GM19468 (cell line): ENCODE measurements at regions not wholly inside any gene's neighbourhood (a gene's known extent, or its start where the extent isn't known, plus 50 kb on each side); places are given as distances from the start of the nearest gene placed in this dataset.
"Not testable (repeated sequence)": the region's sequence is repeated elsewhere in the genome, so short reads cannot be mapped to it uniquely, and the experiment has no call there.

Experiments
- ATAC-seq: cut with Tn5 transposase; IDR thresholded peaks from one replicate; pipeline ENCODE4 v1.9.1; 2021; ENCODE audit warnings: mild to moderate bottlenecking, moderate library complexity, moderate number of reproducible peaks; ENCODE audit not compliant: unreplicated experiment; ENCODE audit errors: extremely low read depth

GRCh38 chr1:118317842-118318614 is 133.0 kb upstream of the SPAG17 start:
- no peak for ATAC-seq

GRCh38 chr1:118306851-118307250 is 121.8 kb upstream of the SPAG17 start:
- no peak for ATAC-seq

GRCh38 chr1:118304722-118305359 is 119.8 kb upstream of the SPAG17 start:
- ATAC-seq: no peak

- ATAC-seq: no peak
Measured at GRCh38 chr1:118303534-118303933, 118.5 kb upstream of the SPAG17 start.

GRCh38 chr1:118303064-118303463 is 118.0 kb upstream of the SPAG17 start:
- no peak for ATAC-seq

- no peak for ATAC-seq
Measured at GRCh38 chr1:118302145-118302544, 117.1 kb upstream of the SPAG17 start.

GRCh38 chr1:118300808-118301207 is 115.8 kb upstream of the SPAG17 start:
- no peak for ATAC-seq

GRCh38 chr1:118298397-118298796 is 113.4 kb upstream of the SPAG17 start:
- no peak for ATAC-seq

GRCh38 chr1:118297521-118297920 is 112.5 kb upstream of the SPAG17 start:
- ATAC-seq: no peak

- no peak for ATAC-seq
Measured at GRCh38 chr1:118294875-118295642, 110.0 kb upstream of the SPAG17 start.

- ATAC-seq: no peak
Measured at GRCh38 chr1:118291661-118292060, 106.6 kb upstream of the SPAG17 start.

GRCh38 chr1:118290571-118290970 is 105.5 kb upstream of the SPAG17 start:
- no peak for ATAC-seq

- no peak for ATAC-seq
Measured at GRCh38 chr1:118290046-118290445, 105.0 kb upstream of the SPAG17 start.

- ATAC-seq: not testable (repeated sequence)
Measured at GRCh38 chr1:118280656-118281055, 95.6 kb upstream of the SPAG17 start.

GRCh38 chr1:118275472-118276115 is 90.6 kb upstream of the SPAG17 start:
- ATAC-seq: no peak

GRCh38 chr1:118272884-118273283 is 87.9 kb upstream of the SPAG17 start:
- no peak for ATAC-seq

GRCh38 chr1:118271883-118272282 is 86.9 kb upstream of the SPAG17 start:
- no peak for ATAC-seq

GRCh38 chr1:118269598-118269997 is 84.6 kb upstream of the SPAG17 start:
- ATAC-seq: no peak

GRCh38 chr1:118266436-118266835 is 81.4 kb upstream of the SPAG17 start:
- ATAC-seq: no peak

GRCh38 chr1:118264343-118264742 is 79.3 kb upstream of the SPAG17 start:
- no peak for ATAC-seq

- no peak for ATAC-seq
Measured at GRCh38 chr1:118262865-118263264, 77.8 kb upstream of the SPAG17 start.
